Liver (tissue), 2 donors: ENCODE measurements at regions not wholly inside any gene's neighbourhood (a gene's known extent, or its start where the extent isn't known, plus 50 kb on each side); places are given as distances from the start of the nearest gene placed in this dataset.

Experiments
- CTCF ChIP-seq: fragments of 150-350 bp; IDR thresholded peaks from 2 replicates; pipeline ENCODE4 v1.5.1; 2017; ENCODE audit warnings: improper control_type of control experiment, low read depth, low read length; ENCODE audit not compliant: missing input control
- YY1 ChIP-seq: IDR thresholded peaks from 2 replicates; pipeline ENCODE4 v1.6.1; 2016; ENCODE audit warnings: antibody characterized with exemption, mild to moderate bottlenecking
- donor health status: healthy.

GRCh38 chr4:37169956-37170355, 74.6 kb upstream of the NWD2 start:
- no peak for TF ChIP-seq CTCF
- TF ChIP-seq YY1, result no peak
